COR-L47 (cell line): ENCODE measurements at regions not wholly inside any gene's neighbourhood (a gene's known extent, or its start where the extent isn't known, plus 50 kb on each side); places are given as distances from the start of the nearest gene placed in this dataset.
"Not testable (repeated sequence)": the region's sequence is repeated elsewhere in the genome, so short reads cannot be mapped to it uniquely, and the experiment has no call there.

ENCODE experiments used
- DNase-seq: peaks from one replicate; lab custom pipeline; 2025; lab: John Stamatoyannopoulos, UW

GRCh38 chr17:77290759-77291558 lies 150.2 kb downstream of the SEC14L1 start:
- DNase-seq, result not testable (repeated sequence)

- DNase-seq, result no peak
These were observed 151.0 kb downstream of the SEC14L1 start for GRCh38 chr17:77291591-77292386.

- DNase-seq, result no peak
These were observed 154.0 kb downstream of the SEC14L1 start for GRCh38 chr17:77294761-77295160.

GRCh38 chr17:77295241-77295853 lies 154.6 kb downstream of the SEC14L1 start:
- DNase-seq, result no peak

GRCh38 chr17:77296769-77297409 lies 156.1 kb downstream of the SEC14L1 start:
- DNase-seq, result no peak

GRCh38 chr17:77297693-77298666 lies 157.2 kb downstream of the SEC14L1 start:
- no peak for DNase-seq

GRCh38 chr17:77298811-77299210 lies 158.0 kb downstream of the SEC14L1 start:
- no peak for DNase-seq

GRCh38 chr17:77299256-77300015 lies 158.7 kb downstream of the SEC14L1 start:
- DNase-seq, result no peak

GRCh38 chr17:77300016-77300686 lies 159.4 kb downstream of the SEC14L1 start:
- DNase-seq, result no peak

GRCh38 chr17:77301694-77302266 lies 161.0 kb downstream of the SEC14L1 start:
- no peak for DNase-seq

GRCh38 chr17:77302682-77303081 lies 161.9 kb downstream of the SEC14L1 start:
- no peak for DNase-seq

GRCh38 chr17:77303620-77304019 lies 162.9 kb downstream of the SEC14L1 start:
- no peak for DNase-seq

GRCh38 chr17:77304051-77304745 lies 163.4 kb downstream of the SEC14L1 start:
- peak; percentile 11 for DNase-seq

GRCh38 chr17:77304746-77305473 lies 164.1 kb downstream of the SEC14L1 start:
- DNase-seq, result no peak

- DNase-seq, result no peak
These were observed 165.4 kb downstream of the SEC14L1 start for GRCh38 chr17:77306048-77306789.

- no peak for DNase-seq
These were observed 166.2 kb downstream of the SEC14L1 start for GRCh38 chr17:77306790-77307478.
